GM18870 (cell line): ENCODE measurements at regions not wholly inside any gene's neighbourhood (a gene's known extent, or its start where the extent isn't known, plus 50 kb on each side); places are given as distances from the start of the nearest gene placed in this dataset.
"Not testable (repeated sequence)": the region's sequence is repeated elsewhere in the genome, so short reads cannot be mapped to it uniquely, and the experiment has no call there.

Experiments
- ATAC-seq: cut with Tn5 transposase; IDR thresholded peaks from one replicate; pipeline ENCODE4 v1.9.1; 2021; ENCODE audit warnings: moderate library complexity; ENCODE audit not compliant: unreplicated experiment

DNA sequence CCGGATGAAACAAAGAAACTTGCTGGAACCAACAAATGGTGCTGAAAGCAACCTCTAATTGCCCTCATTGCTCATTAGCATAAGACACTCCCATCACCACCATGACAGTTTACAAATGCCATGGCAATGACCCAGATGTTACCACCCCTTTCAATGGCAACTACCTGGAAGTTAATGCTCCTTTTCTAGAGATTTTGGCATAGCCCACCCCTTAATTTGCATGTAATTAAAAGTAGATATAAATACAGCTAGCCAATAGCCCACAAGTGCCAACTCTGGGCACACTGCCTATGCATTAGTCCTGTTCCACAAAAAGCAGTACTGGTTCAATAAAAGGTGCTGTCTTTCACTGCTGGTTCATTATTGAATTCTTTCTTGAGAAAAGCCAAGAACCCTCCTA is 410.3 kb upstream of the PPP1R2C start:
- ATAC-seq, result no peak

DNA sequence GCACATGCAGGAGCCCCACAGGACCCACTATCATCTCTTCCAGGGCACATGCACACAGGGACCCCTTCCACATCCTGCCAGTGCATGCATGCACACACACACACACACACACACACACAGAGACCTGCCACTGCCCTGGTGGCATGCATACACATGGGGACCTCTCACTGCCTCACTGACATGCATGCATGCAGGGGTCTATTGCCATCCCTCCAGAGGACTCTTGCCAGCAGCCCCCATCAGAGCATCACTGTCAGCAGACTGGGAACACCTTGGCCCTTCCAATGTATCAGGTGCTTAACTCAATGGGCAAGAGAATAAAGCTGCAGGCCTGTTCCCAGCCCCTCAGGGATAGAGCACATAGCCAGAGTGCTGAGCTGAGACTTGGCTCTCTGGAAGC is 433.6 kb upstream of the PPP1R2C start:
- ATAC-seq, result no peak

DNA sequence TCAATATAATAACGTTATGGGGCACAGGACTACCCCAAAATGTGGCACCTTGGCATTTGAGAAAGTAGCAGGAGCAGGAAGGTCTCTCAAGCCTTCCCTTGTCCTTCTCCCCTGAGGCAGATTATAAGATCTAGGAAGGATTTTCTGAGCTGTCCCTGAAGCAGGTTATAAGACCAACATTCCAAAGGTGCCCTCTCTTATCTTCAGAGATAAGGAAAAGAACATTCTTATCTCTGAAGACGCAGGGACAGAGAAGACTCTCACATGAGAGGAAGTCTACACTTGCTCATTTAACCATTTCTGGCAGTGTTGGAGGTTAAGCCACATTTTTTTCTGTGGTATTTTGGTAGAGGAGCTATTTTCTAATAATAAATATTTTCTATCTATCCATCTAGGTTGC is 437.9 kb upstream of the MAOA start:
- no peak for ATAC-seq

DNA sequence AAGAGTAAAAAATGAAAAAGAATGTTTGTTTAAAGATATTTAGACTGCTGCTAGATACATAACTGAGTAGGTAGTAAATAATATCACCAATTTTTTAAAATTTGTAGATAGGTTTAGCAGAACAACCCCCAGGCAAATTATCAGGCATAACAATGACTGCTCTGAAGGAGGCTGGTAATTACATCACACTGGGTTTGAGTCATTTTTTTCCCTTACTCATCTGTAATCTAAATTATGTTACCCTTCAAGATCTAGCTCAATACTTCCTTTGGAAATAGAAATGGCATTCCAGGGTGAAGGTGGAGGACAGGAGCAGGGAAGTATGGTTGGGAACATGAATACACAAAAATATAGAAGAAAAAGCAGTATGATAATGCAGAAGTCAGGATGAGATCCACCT is 431.6 kb upstream of the MAOA start:
- no peak for ATAC-seq

DNA sequence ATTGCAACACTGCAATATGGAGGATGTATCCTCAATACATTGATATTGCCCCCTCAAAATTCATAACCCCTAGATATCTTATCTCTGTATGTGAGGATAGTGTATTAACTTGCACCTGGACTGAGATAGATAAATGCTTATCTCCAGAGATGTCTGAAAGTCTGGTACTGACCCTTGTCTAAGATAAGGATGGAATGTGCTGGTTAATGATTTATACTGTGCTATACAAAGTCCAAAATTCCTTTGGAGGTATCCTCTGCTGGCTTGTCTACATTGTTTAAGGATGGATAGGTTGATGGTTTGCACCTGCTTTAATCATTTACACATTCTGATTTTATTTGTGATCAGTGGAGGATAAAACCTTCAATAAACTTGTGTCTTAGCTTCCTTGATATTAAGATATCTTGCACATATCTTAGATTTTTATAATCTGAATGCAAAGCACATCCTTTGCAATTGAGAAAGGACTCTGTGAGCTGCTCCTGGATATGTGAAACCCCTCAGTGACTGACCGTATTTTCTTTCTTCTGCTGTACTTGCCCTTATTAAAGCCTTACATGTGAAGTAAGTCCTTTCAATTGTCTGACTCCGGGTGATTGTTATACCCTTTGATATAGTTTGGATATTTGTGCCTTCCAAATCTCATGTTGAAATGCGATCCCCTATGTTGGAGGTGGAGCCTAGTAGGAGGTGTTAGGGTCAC is 430.3 kb upstream of the MAOA start:
- ATAC-seq, result no peak

DNA sequence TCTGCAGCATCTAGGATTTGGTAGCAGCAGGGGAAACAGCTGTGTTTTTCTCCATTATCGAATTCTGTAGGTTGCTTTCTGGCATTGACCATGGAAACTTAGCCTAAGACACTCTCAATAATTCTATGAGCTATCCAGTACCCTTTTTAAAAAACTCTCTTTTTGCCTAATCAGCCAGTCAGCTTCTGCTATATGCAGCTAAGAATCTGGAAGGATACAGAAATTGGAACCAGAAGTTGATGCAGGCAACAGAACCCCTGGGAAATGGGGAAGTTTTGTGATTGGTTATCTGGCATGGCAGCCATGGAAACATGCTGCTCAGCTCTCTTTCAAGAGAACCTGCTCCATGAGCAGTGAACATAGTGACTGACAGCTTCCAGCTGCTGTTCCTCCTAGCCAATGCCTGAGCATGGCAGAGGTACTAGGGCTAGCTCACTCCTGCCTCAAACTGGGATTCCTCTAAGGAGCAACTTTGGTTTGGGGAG is 417.6 kb upstream of the MAOA start:
- no peak for ATAC-seq

DNA sequence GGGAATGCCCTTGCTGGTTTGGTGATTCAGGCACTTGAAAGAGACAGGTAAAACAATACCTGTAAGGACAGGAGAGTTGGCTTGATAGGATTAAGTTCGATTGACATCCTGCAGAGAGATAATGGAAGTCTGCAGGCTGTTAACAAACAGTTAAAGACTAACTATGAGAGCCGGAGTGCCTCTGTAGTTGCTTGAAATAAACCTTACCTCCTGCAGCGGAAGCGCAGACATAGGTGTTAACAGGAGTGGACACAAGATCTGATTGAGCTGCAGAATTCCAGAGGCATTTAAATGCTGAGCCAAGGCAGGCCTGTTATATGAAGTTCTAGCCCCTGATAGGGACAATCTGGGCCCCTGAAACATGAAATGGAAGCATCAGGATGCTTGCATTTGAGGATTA is 416.7 kb upstream of the MAOA start:
- no peak for ATAC-seq

DNA sequence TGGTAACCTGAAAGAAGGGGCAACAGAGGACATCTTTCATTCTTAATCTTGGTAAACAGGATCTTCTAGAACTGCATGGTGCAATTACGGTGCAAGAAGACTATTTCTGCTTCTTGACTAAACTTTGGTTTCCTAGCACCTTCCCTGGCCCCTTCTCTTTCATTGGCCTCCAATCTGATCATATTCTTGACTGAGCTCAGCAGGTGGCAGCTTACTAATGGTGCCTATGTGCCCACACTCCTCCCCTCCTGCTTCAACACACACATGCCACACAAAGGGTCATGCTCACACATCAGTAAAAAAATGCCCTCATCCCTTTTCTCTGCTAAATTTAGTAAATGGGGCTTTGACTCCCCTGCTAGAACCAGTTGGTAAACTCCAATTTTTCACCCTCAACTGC is 400.5 kb upstream of the MAOA start:
- no peak for ATAC-seq

DNA sequence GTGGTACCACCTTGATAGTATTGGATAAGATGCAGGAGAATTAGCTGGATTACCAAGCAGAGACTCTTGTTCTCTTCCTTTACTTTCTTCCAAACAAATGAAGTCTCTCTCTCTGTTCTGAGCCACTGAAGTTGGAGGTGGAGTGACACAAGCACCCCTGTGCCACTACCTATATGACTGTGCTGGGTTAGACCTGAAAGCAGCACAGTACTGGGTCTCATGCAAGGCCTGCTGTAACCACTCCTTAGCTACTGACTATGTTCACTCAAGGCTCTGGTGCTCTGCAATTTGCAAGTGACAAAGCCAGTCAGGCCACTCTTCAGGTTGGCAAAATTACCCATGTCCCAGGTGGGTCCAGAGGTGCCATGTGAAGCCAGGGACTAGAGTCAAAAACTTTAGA is 389.6 kb upstream of the MAOA start:
- no peak for ATAC-seq

DNA sequence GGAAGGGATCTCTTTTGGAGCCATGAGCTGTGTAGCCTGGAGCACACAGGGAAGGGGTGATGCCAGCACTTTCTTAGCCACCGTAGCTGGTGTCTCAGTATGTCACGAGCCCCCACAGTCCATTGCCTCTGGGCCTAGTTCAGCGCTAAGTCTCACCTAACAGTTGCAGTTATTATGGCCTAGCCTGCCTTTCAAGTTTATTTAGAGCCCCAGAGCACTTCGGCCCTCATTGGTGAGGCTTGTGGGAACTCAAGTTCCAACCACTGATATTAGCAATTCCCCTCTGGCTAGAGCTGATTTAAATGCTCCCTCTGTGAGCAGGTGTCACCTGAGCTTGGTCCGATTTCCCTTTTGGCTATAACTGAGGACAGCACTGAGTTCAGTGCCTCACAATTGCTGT is 388.4 kb upstream of the MAOA start:
- no peak for ATAC-seq

DNA sequence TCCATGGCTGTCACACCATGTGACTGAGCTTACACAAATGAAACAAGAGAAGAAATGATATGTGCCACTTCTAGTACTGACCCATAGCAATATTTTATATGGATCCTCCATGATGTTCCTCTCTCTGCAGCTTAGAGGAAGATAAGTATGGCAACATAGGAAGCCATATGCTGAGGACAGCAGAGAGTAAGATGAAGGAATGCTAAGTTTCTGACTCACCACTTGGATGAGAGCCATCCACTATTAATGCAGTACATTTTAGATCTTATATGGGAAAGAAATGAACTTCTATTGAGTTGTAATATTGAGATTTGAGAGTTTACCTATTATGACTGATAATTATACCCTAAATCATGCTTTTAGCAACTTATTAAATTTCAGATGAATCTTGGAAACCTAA is 386.9 kb upstream of the MAOA start:
- ATAC-seq, result no peak

DNA sequence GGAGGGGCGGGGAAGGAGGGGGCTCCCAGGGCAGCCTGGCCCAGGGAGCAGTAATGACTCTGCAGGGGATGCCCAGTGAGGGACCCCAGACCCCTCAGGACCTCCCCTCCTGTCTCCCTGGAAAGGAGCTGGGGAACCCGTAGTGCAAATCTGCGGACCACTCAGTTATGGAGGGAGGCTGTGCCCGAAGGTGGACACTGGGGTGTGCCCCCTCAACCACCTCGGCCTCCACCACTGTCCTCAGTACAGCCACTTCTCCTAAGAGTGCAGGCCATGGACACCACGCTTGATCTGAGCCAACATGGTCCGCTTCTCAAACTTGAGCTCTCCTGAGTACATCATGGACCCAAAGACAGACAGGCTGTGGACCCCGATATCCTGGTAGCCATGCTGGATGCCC is 378.2 kb upstream of the MAOA start:
- ATAC-seq, result no peak

DNA sequence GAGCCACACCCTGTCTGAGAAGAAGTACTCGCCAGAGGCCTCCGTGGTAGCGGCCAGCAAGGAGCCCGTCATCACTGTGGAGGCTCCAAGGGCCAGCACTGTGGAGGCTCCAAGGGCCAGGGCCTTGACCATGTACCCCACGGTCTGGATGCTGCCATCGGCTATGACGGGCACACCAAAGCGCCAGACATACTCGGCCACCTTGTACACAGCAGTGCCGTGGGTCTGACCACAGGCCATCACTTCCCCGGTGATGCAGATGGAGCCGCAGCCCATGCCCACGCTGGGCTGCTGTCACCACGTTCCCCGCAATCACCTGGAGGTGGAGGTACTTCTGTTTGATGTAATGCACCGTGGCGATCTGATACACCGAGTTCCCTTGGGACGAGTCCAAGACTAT is 377.7 kb upstream of the MAOA start:
- ATAC-seq, result no peak

DNA sequence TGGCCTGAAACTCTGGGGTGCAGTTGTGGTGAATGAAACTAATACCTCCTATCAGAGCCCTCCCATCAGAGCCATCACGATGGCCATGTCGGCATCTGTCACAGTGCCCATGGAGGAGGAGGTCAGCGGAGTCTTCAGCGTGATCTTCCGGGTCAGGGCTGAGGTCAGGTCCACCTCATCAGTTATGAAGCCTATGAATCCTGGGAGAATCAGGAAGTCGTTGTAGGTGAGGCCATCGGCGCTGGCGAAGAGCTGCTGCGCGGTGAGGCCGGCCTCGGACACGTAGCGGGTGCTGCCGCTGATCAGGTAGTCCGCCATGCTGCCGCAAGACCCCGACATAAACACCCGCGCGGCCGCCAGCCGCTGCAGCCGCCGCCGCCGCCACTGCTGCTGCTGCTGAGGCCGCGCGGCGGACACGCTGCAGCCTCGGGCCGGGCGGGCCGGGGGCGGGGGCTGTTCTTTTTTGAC is 376.7 kb upstream of the MAOA start:
- ATAC-seq, result no peak

DNA sequence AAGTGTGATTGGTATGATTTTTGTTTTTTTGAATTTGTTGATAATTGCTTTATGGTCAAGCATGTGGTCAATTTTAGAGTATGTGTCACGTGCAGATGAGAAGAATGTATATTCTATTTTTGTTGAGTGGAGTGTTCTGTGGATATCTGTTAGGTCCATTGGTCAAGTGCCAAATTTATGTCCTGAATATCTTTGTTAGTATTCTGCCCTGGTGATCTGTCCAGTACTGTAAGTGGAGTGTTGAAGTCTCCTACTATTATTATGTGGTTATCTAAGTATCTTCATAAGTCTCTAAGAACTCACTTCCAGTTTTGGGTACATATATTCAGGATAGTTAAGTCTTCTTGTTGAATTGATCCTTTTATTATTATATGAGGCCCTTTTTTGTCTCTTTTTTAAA is 372.9 kb upstream of the MAOA start:
- no peak for ATAC-seq

DNA sequence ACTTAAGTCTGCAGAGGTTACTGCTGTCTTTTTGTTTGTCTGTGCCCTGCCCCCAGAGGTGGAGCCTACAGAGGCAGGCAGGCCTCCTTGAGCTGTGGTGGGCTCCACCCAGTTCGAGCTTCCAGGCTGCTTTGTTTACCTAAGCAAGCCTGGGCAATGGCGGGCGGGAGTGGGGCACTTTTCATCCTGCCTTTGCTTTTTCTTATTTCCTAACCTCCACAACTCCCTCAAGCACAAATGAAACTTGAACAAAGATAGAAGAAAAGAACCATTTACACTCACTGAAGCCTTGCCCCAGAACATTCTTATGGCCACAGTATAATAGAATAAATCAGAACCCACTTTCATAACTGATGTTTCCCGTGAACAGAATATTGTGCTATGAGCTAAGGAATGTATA is 344.5 kb upstream of the MAOA start:
- ATAC-seq, result not testable (repeated sequence)

DNA sequence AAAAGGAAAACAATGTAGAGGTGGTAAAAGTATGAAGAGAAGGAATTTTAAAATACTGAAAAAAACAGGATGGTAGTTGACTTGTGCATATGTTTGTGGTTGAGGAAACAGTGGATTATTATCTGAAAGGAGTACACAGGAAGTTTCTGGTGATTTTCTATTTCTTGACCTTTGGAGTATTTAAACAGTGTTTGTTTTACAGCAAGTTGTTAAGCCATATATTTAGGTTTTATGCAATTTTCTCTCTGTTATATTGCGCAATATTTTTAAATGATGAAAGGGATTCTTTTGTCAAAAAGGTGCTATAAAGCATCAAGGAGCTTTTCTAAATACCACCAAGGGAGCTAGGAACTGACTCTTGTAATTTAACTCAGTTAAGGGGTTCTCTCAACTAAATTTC is 343.1 kb upstream of the MAOA start:
- no peak for ATAC-seq

DNA sequence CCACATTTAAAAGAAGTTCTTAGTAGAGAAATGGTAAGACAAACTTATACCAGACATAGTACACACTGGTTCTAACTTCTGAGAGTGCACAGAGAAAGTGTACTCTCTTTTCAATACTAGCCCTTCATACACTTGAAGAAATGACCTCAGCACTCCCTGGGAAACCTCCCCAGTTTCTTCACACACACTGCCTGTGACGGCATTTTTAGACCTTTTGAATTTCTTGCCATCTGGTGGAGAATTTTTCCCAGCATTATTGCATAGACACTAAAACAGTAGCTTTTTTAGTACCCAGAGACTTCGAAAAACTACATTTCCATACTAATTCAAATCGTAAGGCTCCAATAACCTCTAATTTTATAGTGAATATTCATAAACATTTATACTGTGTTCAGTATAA is 341.6 kb upstream of the MAOA start:
- no peak for ATAC-seq

DNA sequence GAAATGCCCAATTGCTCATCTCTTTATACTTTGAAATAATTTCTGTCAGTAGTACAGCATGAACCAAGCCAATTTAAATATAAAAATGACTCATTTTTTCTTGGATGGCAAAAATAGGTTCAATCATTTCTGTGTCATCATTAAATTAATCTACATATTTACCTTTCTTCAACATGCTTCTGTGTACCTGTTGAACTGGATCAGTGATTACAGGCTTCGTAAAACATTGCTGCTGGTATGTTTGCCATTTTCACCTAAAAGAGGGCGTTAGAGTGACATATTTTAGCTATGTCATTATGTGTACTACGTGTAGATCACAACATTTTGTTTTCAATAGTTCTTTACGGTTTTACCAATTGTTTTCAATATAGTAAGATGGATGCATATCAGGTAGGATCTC is 340.5 kb upstream of the MAOA start:
- no peak for ATAC-seq

DNA sequence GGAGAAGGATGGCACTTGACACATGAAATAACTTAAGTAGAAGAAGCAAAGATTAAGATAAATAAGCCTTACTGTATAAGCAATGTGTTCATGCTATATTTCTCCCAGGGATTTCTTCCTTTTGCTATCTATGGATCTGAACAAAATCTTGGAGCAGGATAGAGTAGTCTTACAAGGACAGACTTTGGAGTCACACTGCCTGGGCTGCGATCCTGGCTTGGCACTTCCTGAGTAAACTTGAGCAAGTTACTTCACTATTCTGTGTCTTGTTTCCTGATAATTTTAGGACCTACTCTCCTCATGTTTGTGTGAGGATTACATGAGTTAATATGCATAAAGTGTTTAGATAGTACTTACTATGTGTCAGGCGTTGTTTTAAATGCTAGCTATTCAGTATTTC is 340.0 kb upstream of the MAOA start:
- no peak for ATAC-seq

DNA sequence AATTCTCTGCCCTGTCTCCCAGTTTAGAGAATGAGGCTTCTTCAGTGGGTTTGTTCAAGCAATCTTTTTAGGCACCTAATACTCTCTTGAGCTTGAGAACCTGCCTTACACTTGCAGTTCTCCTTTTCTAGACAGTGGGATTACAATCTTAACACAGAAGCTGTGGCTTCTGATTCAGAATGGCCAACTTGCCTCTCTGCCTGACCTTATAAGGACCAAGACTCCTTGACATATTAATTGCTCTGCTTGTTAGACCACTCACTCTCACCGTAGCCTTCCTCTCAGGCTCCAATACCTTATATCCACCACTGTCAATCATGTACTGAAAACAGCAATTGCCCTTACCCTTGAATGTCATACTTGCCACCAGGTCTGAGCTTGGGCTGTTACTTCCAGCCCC is 338.7 kb upstream of the MAOA start:
- ATAC-seq, result no peak

DNA sequence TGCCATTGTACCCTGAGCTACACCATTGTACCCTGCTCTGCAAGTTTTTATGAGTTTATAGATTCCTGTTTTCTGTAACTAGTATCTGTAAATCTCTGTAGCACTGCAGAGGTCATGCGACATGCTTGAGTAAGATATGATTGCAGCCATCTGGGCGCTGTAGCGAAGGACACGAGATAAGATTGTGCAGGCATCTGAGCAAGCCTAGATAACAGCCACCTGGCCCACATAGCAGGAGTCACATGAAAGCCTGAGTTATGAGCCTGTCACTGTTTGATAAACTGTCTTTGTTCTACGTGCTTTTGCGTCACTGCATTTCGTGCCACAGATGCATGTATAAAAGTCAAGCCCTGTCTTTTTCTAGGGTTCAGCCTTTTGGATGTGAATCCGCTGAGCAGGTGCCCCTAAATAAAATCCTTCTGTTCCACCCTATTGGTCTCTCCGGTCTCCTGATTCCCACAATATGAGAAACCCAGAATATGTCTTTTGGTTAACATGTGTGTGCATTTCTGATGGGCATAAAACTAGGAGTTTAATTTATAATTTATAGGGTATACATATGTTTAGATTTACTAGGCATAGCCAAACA is 327.6 kb upstream of the MAOA start:
- ATAC-seq, result no peak

DNA sequence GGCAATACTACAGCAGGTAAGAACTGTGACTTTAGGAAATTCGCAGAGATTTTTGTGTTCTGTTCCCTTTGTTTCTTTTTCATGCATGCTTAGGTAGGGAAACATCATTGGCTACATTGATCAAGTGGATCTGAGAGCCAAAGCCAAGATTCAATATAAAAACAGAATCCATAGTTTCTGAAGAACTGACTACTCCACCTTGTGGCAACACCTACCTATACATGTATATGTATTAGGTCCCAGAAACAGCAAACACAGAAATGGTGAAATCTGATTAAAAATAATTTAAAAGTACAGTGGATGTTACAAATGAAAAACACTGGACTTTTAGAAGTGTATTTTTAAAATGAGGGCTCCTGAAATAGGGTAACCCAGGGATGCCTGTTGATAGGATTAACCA is 322.6 kb upstream of the MAOA start:
- no peak for ATAC-seq
